ENCODE measurements at regions not wholly inside any gene's neighbourhood (a gene's known extent, or its start where the extent isn't known, plus 50 kb on each side); places are given as distances from the start of the nearest gene placed in this dataset.

DNA sequence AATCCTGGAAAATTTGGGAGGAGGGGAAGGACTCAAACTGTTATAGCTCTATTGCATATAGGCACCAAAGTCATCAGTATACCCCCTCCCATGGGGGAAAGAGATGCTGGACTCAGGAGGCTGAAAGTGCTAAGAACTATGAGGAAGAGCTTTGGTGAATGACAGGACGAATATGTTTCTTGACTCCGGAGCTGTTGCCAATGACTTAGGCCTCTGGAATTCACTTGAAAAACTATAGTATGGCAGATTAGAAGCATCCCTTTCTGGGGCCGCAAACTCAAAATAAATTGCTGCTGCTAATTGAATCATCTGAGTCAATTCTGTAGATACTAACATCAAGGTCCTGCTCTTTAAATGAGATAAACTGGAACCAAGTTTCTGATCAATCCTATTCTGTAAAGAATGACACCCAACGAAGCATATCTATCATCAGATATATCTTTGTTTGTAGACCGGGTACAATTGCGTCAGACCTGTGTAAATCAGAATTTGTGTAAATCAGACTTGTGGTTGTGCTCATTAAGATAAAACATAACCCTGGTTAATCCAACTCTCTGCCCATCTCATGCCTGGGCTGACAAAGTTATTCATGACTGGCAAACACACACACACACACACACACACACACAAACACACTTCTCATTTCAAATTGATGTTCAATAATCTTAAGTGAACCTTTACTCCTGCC, 1793.8 kb upstream of the PCDH20 start:
- Histone ChIP-seq H3K27ac (ENCODE audit: low read depth, low read length) (no peak overlapping the region), H2AFZ (ENCODE audit: low read depth, low read length) (no peak overlapping the region), H3K36me3 (ENCODE audit: insufficient read depth, low read length) (no peaks in the 10 kb centered on the region), H3K4me2 (ENCODE audit: low read length) (peak overlapping the region; percentile 21), H3K27me3 (ENCODE audit: insufficient read depth, low read length) (no peaks in the 10 kb centered on the region), H3K4me1 (ENCODE audit: insufficient read depth, low read length) (no peaks in the 10 kb centered on the region), H3K79me2 (ENCODE audit: insufficient read depth, low read length) (no peaks in the 10 kb centered on the region), H3K4me3 (ENCODE audit: insufficient read depth, low read depth, low read length) (no peak overlapping the region), H3K9me3 (ENCODE audit: insufficient read depth, low read depth, low read length) (no peaks in the 10 kb centered on the region), H4K20me1 (ENCODE audit: insufficient read depth, low read length) (no peaks in the 10 kb centered on the region), H3K9ac (ENCODE audit: low read length) (no peak overlapping the region)
- H3K4me1 Mint-ChIP-seq (ENCODE audit: low read depth, unreplicated experiment): peaks cover 18% of the 10 kb centered on the region
- H3K4me3 Mint-ChIP-seq (ENCODE audit: unreplicated experiment): no peak overlapping the region
- no peaks in the 10 kb centered on the region for H3K9me3 Mint-ChIP-seq (ENCODE audit: unreplicated experiment)
- TF ChIP-seq, protein P1, sequence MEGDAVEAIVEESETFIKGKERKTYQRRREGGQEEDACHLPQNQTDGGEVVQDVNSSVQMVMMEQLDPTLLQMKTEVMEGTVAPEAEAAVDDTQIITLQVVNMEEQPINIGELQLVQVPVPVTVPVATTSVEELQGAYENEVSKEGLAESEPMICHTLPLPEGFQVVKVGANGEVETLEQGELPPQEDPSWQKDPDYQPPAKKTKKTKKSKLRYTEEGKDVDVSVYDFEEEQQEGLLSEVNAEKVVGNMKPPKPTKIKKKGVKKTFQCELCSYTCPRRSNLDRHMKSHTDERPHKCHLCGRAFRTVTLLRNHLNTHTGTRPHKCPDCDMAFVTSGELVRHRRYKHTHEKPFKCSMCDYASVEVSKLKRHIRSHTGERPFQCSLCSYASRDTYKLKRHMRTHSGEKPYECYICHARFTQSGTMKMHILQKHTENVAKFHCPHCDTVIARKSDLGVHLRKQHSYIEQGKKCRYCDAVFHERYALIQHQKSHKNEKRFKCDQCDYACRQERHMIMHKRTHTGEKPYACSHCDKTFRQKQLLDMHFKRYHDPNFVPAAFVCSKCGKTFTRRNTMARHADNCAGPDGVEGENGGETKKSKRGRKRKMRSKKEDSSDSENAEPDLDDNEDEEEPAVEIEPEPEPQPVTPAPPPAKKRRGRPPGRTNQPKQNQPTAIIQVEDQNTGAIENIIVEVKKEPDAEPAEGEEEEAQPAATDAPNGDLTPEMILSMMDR (IDR thresholded peaks at IDR 0.05; ENCODE audit: insufficient read depth, low read depth, low read length): no peak
- FAIRE-seq (no peak), DNase-seq (ENCODE audit: low read depth) (peak; percentile 70)
- no peaks in the 10 kb centered on the region for H3K36me3 Mint-ChIP-seq (ENCODE audit: low read depth, unreplicated experiment)
- H3K27ac Mint-ChIP-seq (ENCODE audit: unreplicated experiment): no peak overlapping the region
- H3K27me3 Mint-ChIP-seq (ENCODE audit: low read depth, unreplicated experiment): no peaks in the 10 kb centered on the region

DNA sequence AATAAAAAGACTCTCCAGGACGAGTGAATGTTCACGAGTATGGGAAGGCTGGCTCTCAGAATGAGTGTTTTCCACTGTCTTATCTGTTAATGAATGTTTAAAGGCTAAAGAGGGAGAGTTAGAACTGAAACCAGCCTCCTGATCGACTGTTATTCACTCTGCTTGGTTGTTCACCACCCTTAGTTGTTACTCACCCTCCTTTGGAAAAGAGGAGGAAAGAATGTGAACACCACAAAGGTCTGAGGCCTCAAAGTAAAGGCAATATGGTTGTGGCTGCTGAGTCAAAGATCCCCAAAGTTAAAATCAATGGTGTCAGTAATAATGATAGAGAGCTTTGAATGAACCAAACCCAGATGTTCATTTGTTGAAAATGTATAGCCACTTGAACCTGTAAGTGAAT, 1793.2 kb upstream of the PCDH20 start:
- peak overlapping the region; percentile 21 for H3K4me2 ChIP-seq (ENCODE audit: low read length)
- no peak overlapping the region for H3K9ac ChIP-seq (ENCODE audit: low read length)
- H3K27me3 Mint-ChIP-seq (ENCODE audit: low read depth, unreplicated experiment): no peaks in the 10 kb centered on the region
- no peaks in the 10 kb centered on the region for H3K36me3 Mint-ChIP-seq (ENCODE audit: low read depth, unreplicated experiment)
- H3K9me3 ChIP-seq (ENCODE audit: insufficient read depth, low read depth, low read length): no peaks in the 10 kb centered on the region
- H3K4me1 ChIP-seq (ENCODE audit: insufficient read depth, low read length): no peaks in the 10 kb centered on the region
- no peaks in the 10 kb centered on the region for H4K20me1 ChIP-seq (ENCODE audit: insufficient read depth, low read length)
- DNase-seq (ENCODE audit: low read depth) (peak; percentile 65), FAIRE-seq (no peak)
- H3K4me3 ChIP-seq (ENCODE audit: insufficient read depth, low read depth, low read length): no peak overlapping the region
- H3K36me3 ChIP-seq (ENCODE audit: insufficient read depth, low read length): no peaks in the 10 kb centered on the region
- H3K4me3 Mint-ChIP-seq (ENCODE audit: unreplicated experiment): no peak overlapping the region
- TF ChIP-seq, protein P1 (IDR thresholded peaks at IDR 0.05; ENCODE audit: insufficient read depth, low read depth, low read length): no peak
- TF ChIP-seq EZH2 (IDR thresholded peaks at IDR 0.05; ENCODE audit: insufficient read depth, low read length): no peak
- H3K27ac ChIP-seq (ENCODE audit: low read depth, low read length): no peak overlapping the region
- peaks cover 18% of the 10 kb centered on the region for H3K4me1 Mint-ChIP-seq (ENCODE audit: low read depth, unreplicated experiment)
- H2AFZ ChIP-seq (ENCODE audit: low read depth, low read length): peak overlapping the region; percentile 22
- H3K27me3 ChIP-seq (ENCODE audit: insufficient read depth, low read length): no peaks in the 10 kb centered on the region
- H3K27ac Mint-ChIP-seq (ENCODE audit: unreplicated experiment): no peak overlapping the region
- no peaks in the 10 kb centered on the region for H3K9me3 Mint-ChIP-seq (ENCODE audit: unreplicated experiment)
- H3K79me2 ChIP-seq (ENCODE audit: insufficient read depth, low read length): no peaks in the 10 kb centered on the region

DNA sequence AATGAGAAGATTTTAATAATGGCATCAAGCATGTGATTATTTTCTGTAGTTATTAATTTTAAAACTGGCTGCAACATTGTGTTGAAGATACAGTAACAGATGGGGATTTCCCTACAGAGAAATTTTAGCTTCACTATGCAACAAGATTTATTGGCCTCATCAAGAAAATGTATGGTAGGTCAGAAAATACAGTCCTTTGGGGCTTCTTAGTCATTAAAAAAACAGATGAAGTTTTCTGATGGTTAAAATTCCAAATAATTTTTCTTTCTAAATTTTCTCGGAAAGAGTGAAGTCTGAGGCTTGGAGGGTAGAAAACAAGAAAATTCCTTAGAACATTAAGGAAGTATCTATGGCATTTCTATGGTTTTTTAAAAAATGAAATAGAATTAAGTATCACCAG, 1790.8 kb upstream of the PCDH20 start:
- H3K4me1 ChIP-seq (ENCODE audit: insufficient read depth, low read length): no peaks in the 10 kb centered on the region
- no peaks in the 10 kb centered on the region for H3K27me3 ChIP-seq (ENCODE audit: insufficient read depth, low read length)
- no peak overlapping the region for H3K9ac ChIP-seq (ENCODE audit: low read length)
- H3K27ac Mint-ChIP-seq (ENCODE audit: unreplicated experiment): no peak overlapping the region
- no peaks in the 10 kb centered on the region for H3K9me3 ChIP-seq (ENCODE audit: insufficient read depth, low read depth, low read length)
- H4K20me1 ChIP-seq (ENCODE audit: insufficient read depth, low read length): no peaks in the 10 kb centered on the region
- FAIRE-seq: no peak
- H2AFZ ChIP-seq (ENCODE audit: low read depth, low read length): no peak overlapping the region
- no peaks in the 10 kb centered on the region for H3K27me3 Mint-ChIP-seq (ENCODE audit: low read depth, unreplicated experiment)
- H3K79me2 ChIP-seq (ENCODE audit: insufficient read depth, low read length): no peaks in the 10 kb centered on the region
- H3K36me3 ChIP-seq (ENCODE audit: insufficient read depth, low read length): no peaks in the 10 kb centered on the region
- H3K4me3 ChIP-seq (ENCODE audit: insufficient read depth, low read depth, low read length): no peak overlapping the region
- peaks cover 18% of the 10 kb centered on the region for H3K4me1 Mint-ChIP-seq (ENCODE audit: low read depth, unreplicated experiment)
- peak; percentile 57 for DNase-seq (ENCODE audit: low read depth)
- no peaks in the 10 kb centered on the region for H3K36me3 Mint-ChIP-seq (ENCODE audit: low read depth, unreplicated experiment)
- H3K4me2 ChIP-seq (ENCODE audit: low read length): no peak overlapping the region
- TF ChIP-seq, protein P1 (IDR thresholded peaks at IDR 0.05; ENCODE audit: insufficient read depth, low read depth, low read length): no peak
- TF ChIP-seq EZH2 (IDR thresholded peaks at IDR 0.05; ENCODE audit: insufficient read depth, low read length): no peak
- H3K9me3 Mint-ChIP-seq (ENCODE audit: unreplicated experiment): no peaks in the 10 kb centered on the region
- no peak overlapping the region for H3K27ac ChIP-seq (ENCODE audit: low read depth, low read length)
- no peak overlapping the region for H3K4me3 Mint-ChIP-seq (ENCODE audit: unreplicated experiment)

Measured in astrocyte (in vitro differentiated cells and primary cell).